ENCODE measurements at regions not wholly inside any gene's neighbourhood (a gene's known extent, or its start where the extent isn't known, plus 50 kb on each side); places are given as distances from the start of the nearest gene placed in this dataset.

DNA sequence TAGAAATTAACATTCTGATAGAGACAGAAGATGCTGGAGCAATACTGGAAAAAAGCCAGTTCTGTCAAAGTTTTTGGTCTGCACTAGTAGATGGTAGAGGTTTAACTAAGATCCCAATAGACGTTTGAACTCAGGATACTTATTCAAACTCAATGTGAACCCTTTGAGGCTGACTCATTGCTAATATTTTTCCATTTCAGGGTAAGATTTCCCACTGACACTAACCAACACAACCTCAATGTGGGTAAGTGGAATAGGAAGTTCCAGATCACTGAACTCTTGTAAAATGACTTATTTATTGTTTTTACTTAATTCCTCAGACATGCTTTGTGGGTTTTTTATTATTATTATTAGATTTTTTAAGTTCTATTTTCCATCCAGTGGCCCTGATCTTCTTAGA, 1024.8 kb downstream of the EPHA3 start:
- Histone ChIP-seq H3K27ac (ENCODE audit: low read depth, low read length) (no peak overlapping the region), H3K9me3 (ENCODE audit: control insufficient read depth, insufficient read depth, low read length) (0 out of 2 replicates have a peak, but pooled peaks cover 3% of the 10 kb centered on the region), H3K27me3 (ENCODE audit: control insufficient read depth, insufficient read depth, low read length) (no peaks in the 10 kb centered on the region), H3K4me3 (ENCODE audit: low read depth, low read length) (no peak overlapping the region)
- DNase-seq (ENCODE audit: low read depth, low spot score) = no peak
- TF ChIP-seq, protein P1, sequence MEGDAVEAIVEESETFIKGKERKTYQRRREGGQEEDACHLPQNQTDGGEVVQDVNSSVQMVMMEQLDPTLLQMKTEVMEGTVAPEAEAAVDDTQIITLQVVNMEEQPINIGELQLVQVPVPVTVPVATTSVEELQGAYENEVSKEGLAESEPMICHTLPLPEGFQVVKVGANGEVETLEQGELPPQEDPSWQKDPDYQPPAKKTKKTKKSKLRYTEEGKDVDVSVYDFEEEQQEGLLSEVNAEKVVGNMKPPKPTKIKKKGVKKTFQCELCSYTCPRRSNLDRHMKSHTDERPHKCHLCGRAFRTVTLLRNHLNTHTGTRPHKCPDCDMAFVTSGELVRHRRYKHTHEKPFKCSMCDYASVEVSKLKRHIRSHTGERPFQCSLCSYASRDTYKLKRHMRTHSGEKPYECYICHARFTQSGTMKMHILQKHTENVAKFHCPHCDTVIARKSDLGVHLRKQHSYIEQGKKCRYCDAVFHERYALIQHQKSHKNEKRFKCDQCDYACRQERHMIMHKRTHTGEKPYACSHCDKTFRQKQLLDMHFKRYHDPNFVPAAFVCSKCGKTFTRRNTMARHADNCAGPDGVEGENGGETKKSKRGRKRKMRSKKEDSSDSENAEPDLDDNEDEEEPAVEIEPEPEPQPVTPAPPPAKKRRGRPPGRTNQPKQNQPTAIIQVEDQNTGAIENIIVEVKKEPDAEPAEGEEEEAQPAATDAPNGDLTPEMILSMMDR (IDR thresholded peaks at IDR 0.05; ENCODE audit: low read depth, low read length) = no peak
- CTCF ChIA-PET = no interaction called here
- POLR2A ChIA-PET = no interaction called here

DNA sequence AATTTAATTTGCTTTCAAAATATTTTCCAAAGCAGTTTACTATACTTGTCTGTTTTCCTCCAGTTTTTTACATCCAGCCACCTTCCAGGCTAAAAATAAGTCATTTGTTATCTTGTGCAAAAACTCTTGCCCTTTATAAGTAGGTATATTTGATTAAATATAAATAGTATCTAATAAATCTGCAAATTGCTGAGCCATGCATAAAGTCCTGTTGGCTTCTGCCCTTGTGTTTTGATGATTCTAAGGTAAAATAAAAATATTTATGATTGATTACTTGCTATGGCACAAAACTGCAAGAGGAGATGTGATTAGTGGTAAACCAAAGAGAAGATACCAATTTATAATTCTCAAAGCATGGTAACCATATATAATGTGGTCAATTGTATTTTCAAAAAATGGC, 1026.7 kb downstream of the EPHA3 start:
- no peak overlapping the region for H3K4me3 ChIP-seq (ENCODE audit: low read depth, low read length)
- no peak overlapping the region for H3K27ac ChIP-seq (ENCODE audit: low read depth, low read length)
- CTCF ChIA-PET = no interaction called here
- DNase-seq (ENCODE audit: low read depth, low spot score) = no peak
- POLR2A ChIA-PET = no interaction called here
- H3K9me3 ChIP-seq (ENCODE audit: control insufficient read depth, insufficient read depth, low read length) = no peaks in the 10 kb centered on the region
- no peaks in the 10 kb centered on the region for H3K27me3 ChIP-seq (ENCODE audit: control insufficient read depth, insufficient read depth, low read length)
- TF ChIP-seq, protein P1 (IDR thresholded peaks at IDR 0.05; ENCODE audit: low read depth, low read length) = no peak

DNA sequence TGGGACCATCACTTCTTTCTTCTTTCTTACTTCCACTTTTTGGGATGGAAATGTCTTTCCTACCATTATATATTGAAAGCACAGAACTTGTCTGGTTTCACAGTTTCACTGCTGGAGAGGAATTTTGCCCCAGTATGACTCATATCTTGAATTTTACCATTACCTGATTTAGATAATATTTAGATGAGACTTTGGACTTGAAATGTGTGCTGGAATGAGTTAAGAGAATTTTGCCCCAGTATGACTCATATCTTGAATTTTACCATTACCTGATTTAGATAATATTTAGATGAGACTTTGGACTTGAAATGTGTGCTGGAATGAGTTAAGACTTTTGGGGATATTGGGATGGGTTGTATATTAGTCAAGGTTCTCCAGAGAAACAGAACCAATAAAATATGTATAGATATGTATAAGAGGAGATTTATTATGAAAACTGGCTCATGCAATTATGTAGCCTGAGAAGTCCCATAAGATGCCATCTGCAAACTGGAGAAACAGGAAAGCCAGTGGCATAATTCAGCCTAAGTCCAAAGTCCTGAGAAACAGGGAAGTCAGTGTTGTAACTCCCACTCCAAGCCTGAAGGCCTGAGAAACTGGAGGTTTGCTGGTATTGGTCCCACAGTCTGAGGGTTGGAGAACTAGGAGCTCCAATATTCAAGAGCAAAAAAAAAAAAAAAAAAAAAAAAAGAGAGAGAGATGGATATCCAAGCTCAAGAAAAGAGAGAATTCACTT, 1029.2 kb downstream of the EPHA3 start:
- H3K4me3 ChIP-seq (ENCODE audit: low read depth, low read length) = no peak overlapping the region
- TF ChIP-seq, protein P1 (IDR thresholded peaks at IDR 0.05; ENCODE audit: low read depth, low read length) = no peak
- ChIA-PET POLR2A (no interaction called here), CTCF (no interaction called here)
- H3K27ac ChIP-seq (ENCODE audit: low read depth, low read length) = no peak overlapping the region
- no peaks in the 10 kb centered on the region for H3K9me3 ChIP-seq (ENCODE audit: control insufficient read depth, insufficient read depth, low read length)
- H3K27me3 ChIP-seq (ENCODE audit: control insufficient read depth, insufficient read depth, low read length) = no peaks in the 10 kb centered on the region
- DNase-seq (ENCODE audit: low read depth, low spot score) = no peak

DNA sequence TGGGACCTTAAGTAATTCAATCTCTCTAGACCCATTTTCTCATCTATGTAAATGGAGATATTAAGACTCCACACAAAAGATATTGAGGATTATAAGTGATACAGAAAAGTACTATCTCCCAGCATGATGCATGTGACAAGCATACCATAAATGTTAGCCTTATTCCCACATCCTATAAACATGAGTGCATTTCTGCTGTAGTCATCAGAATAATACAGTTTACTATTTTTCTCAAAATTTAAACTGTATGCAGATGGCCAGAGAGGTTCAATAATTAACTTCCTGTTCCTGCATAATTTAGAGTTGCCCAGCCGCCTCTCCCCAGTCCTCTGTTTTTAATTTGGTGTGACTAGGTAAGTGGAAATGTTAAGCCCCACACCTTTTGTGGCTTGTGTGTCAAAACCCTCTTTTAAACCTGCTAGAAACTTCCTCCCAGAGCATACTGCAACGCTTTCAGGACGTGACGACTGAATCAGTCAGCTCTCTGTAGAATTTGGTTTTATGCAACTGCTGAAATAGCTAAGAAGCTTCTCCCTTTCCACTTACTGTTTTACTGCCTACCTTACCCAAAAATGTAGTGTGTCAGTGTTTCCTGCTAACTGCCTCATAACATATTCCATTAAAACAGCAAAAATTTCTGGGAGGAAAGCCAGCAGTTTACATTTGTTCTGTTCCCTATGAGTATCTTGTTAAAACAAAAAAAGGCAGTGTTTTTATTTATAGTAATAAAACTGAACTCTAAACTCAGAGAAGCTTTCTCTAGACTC, 1037.9 kb downstream of the EPHA3 start:
- POLR2A ChIA-PET = no interaction called here
- no peak overlapping the region for H3K4me3 ChIP-seq (ENCODE audit: low read depth, low read length)
- no peaks in the 10 kb centered on the region for H3K27me3 ChIP-seq (ENCODE audit: control insufficient read depth, insufficient read depth, low read length)
- CTCF ChIA-PET = no interaction called here
- H3K27ac ChIP-seq (ENCODE audit: low read depth, low read length) = no peak overlapping the region
- no peaks in the 10 kb centered on the region for H3K9me3 ChIP-seq (ENCODE audit: control insufficient read depth, insufficient read depth, low read length)
- DNase-seq (ENCODE audit: low read depth, low spot score) = no peak
- TF ChIP-seq, protein P1 (IDR thresholded peaks at IDR 0.05; ENCODE audit: low read depth, low read length) = no peak

DNA sequence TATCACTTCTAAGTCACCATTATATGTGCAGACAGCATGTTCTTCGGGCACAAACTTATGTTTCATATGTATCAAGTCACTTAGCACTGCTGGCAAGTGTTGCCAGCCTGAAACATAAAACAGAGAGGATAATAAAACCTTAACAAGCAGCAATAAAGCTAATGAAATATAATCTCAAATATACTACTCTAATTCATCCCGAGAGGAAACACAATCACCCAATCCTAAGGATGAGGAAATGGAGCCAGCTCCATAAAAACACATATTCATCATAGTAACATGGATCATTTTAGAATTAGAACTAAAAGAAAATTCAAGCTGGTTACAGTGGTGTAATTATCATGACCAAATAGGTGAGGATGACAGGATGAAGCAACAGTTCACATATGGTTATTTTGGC, 1072.7 kb downstream of the EPHA3 start:
- DNase-seq (ENCODE audit: low read depth, low spot score) = no peak
- Histone ChIP-seq H3K4me3 (ENCODE audit: low read depth, low read length) (no peak overlapping the region), H3K27ac (ENCODE audit: low read depth, low read length) (no peak overlapping the region), H3K9me3 (ENCODE audit: control insufficient read depth, insufficient read depth, low read length) (peaks cover 4% of the 10 kb centered on the region), H3K27me3 (ENCODE audit: control insufficient read depth, insufficient read depth, low read length) (no peaks in the 10 kb centered on the region)
- TF ChIP-seq, protein P1 (IDR thresholded peaks at IDR 0.05; ENCODE audit: low read depth, low read length) = no peak
- ChIA-PET POLR2A (no interaction called here), CTCF (no interaction called here)
